ENCODE measurements at regions not wholly inside any gene's neighbourhood (a gene's known extent, or its start where the extent isn't known, plus 50 kb on each side); places are given as distances from the start of the nearest gene placed in this dataset.

DNA sequence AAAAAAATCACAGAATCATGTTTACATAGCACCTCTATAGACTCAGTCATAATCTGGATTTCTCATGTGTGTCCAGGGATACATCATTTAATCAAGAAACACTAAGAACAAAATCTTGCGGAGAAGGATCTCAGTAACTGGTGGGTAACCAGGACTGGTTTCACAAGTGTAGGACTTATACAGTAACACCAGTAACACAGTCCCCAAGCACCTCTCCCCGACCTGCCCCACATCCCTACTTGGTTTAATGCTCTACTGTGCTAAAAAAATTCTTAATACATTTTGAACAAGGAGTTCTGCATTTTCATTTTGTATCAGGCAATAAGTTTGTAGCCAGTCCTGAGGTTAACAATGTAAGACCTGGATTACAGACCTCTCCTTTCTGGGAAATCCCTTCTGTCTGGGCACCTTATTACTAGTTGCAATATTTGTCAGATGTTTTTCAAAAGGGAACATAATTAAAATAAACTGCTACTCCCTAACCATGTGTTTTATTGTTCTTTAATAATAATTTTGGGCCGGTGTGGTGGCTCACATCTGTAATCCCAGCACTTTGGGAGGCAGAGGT is 57.6 kb upstream of the BBX start:
- TF ChIP-seq, protein P1, sequence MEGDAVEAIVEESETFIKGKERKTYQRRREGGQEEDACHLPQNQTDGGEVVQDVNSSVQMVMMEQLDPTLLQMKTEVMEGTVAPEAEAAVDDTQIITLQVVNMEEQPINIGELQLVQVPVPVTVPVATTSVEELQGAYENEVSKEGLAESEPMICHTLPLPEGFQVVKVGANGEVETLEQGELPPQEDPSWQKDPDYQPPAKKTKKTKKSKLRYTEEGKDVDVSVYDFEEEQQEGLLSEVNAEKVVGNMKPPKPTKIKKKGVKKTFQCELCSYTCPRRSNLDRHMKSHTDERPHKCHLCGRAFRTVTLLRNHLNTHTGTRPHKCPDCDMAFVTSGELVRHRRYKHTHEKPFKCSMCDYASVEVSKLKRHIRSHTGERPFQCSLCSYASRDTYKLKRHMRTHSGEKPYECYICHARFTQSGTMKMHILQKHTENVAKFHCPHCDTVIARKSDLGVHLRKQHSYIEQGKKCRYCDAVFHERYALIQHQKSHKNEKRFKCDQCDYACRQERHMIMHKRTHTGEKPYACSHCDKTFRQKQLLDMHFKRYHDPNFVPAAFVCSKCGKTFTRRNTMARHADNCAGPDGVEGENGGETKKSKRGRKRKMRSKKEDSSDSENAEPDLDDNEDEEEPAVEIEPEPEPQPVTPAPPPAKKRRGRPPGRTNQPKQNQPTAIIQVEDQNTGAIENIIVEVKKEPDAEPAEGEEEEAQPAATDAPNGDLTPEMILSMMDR (IDR thresholded peaks at IDR 0.05; ENCODE audit: insufficient read depth, low read length, poor library complexity, severe bottlenecking), result no peak
- TF ChIP-seq EZH2phosphoT487 (conservative IDR thresholded peaks at IDR 0.05; ENCODE audit: low read length), result no peak

All from SU-DHL-6 (cell line).